Colon (tissue), 2 donors: ENCODE measurements at regions not wholly inside any gene's neighbourhood (a gene's known extent, or its start where the extent isn't known, plus 50 kb on each side); places are given as distances from the start of the nearest gene placed in this dataset.
"Not testable (repeated sequence)": the region's sequence is repeated elsewhere in the genome, so short reads cannot be mapped to it uniquely, and the experiment has no call there.

Experiments used
- FAIRE-seq: peaks from 2 replicates; lab custom pipeline; 2012; peaks lifted over from hg19 to GRCh38; lab: Jason Lieb, UNC
- donor health status: control.
- donor health status: control.

- FAIRE-seq: no peak
These were observed 123.2 kb upstream of the CACNA2D1 start for GRCh38 chr7:82566752-82567151.

- FAIRE-seq: no peak
These were observed 119.3 kb upstream of the CACNA2D1 start for GRCh38 chr7:82562716-82563404.

GRCh38 chr7:82559193-82559805, 115.7 kb upstream of the CACNA2D1 start:
- FAIRE-seq: no peak

GRCh38 chr7:82549616-82550285, 106.2 kb upstream of the CACNA2D1 start:
- FAIRE-seq: no peak

GRCh38 chr7:82548141-82548688, 104.6 kb upstream of the CACNA2D1 start:
- FAIRE-seq: no peak

GRCh38 chr7:82542665-82543064, 99.1 kb upstream of the CACNA2D1 start:
- FAIRE-seq: no peak

GRCh38 chr7:82539969-82540368, 96.4 kb upstream of the CACNA2D1 start:
- no peak for FAIRE-seq

- FAIRE-seq: no peak
These were observed 91.1 kb upstream of the CACNA2D1 start for GRCh38 chr7:82534684-82535083.

GRCh38 chr7:82530361-82530760, 86.8 kb upstream of the CACNA2D1 start:
- FAIRE-seq: no peak

- FAIRE-seq: no peak
These were observed 85.2 kb upstream of the CACNA2D1 start for GRCh38 chr7:82528577-82529310.

GRCh38 chr7:82527851-82528250, 84.3 kb upstream of the CACNA2D1 start:
- no peak for FAIRE-seq

- FAIRE-seq: no peak
These were observed 78.4 kb upstream of the CACNA2D1 start for GRCh38 chr7:82521906-82522445.

GRCh38 chr7:82517050-82517449, 73.5 kb upstream of the CACNA2D1 start:
- FAIRE-seq: no peak

GRCh38 chr7:82511542-82511941, 68.0 kb upstream of the CACNA2D1 start:
- peak; percentile 73 for FAIRE-seq

GRCh38 chr7:82507976-82508677, 64.5 kb upstream of the CACNA2D1 start:
- no peak for FAIRE-seq

- no peak for FAIRE-seq
These were observed 63.9 kb upstream of the CACNA2D1 start for GRCh38 chr7:82507365-82507975.

- FAIRE-seq: no peak
These were observed 63.1 kb upstream of the CACNA2D1 start for GRCh38 chr7:82506702-82507101.

- FAIRE-seq: no peak
These were observed 62.6 kb upstream of the CACNA2D1 start for GRCh38 chr7:82506208-82506607.

- no peak for FAIRE-seq
These were observed 57.8 kb upstream of the CACNA2D1 start for GRCh38 chr7:82501346-82501745.

GRCh38 chr7:82499546-82499945, 56.0 kb upstream of the CACNA2D1 start:
- not testable (repeated sequence) for FAIRE-seq

- no peak for FAIRE-seq
These were observed 50.8 kb upstream of the CACNA2D1 start for GRCh38 chr7:82494420-82494819.
